ENCODE measurements at regions not wholly inside any gene's neighbourhood (a gene's known extent, or its start where the extent isn't known, plus 50 kb on each side); places are given as distances from the start of the nearest gene placed in this dataset.

DNA sequence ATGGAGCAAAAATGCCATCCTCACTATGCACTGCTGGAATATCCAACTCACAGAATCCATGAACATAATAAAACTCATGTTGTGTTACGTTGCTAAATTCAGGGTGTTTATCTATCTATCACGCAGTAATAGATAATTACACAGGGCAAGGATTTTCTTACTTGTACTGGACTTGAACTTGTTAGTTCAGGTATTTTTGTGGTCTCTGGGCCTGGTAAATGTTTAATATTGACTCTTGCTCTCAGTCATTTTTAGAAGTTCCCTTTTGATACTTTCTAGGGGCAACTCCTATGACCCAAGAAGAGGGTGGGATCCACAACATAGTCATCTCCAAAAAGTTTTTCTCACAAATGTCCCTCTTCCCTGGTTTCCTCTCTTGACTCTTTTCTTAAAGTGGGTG is 522.4 kb upstream of the IGFBP7 start:
- H3K4me3 ChIP-seq (ENCODE audit: low read depth in 2 of 2, low read length in 1 of 2) = no peak overlapping the region
- DNase-seq = no peak
- H3K9me2 ChIP-seq = no peaks in the 10 kb centered on the region
- H3K4me1 ChIP-seq (ENCODE audit: control insufficient read depth in 1 of 2, insufficient read depth in 2 of 2, low read depth in 1 of 2, low read length in 1 of 2) = no peaks in the 10 kb centered on the region
- no peak overlapping the region for H3K27ac ChIP-seq (ENCODE audit: low read depth in 2 of 2, low read length in 1 of 2)
- POLR2A ChIA-PET = no interaction called here
- TF ChIP-seq RXRA (IDR thresholded peaks at IDR 0.05; ENCODE audit: borderline replicate concordance, low read depth) (no peak), MEF2A (IDR thresholded peaks at IDR 0.05; ENCODE audit: borderline replicate concordance, low read depth) (no peak), TCF12 (IDR thresholded peaks at IDR 0.05) (no peak), NRF1 (IDR thresholded peaks at IDR 0.05; ENCODE audit: low read depth, low read length) (no peak), RFX5 (IDR thresholded peaks at IDR 0.05; ENCODE audit: low read length) (no peak), TAF1 (IDR thresholded peaks at IDR 0.05; ENCODE audit: borderline replicate concordance, low read depth, low read length) (no peak), YY1 (IDR thresholded peaks at IDR 0.05; ENCODE audit: low read depth) (no peak), RAD21 (IDR thresholded peaks at IDR 0.05; ENCODE audit: low read length) (no peak), JUND (IDR thresholded peaks at IDR 0.05) (no peak), ELF1 (IDR thresholded peaks at IDR 0.05) (no peak)
- TF ChIP-seq, protein P1, sequence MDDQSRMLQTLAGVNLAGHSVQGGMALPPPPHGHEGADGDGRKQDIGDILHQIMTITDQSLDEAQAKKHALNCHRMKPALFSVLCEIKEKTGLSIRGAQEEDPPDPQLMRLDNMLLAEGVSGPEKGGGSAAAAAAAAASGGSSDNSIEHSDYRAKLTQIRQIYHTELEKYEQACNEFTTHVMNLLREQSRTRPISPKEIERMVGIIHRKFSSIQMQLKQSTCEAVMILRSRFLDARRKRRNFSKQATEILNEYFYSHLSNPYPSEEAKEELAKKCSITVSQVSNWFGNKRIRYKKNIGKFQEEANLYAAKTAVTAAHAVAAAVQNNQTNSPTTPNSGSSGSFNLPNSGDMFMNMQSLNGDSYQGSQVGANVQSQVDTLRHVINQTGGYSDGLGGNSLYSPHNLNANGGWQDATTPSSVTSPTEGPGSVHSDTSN (IDR thresholded peaks at IDR 0.05) = no peak
- CTCF ChIA-PET = no interaction called here
- WGBS (ENCODE audit: low lambda C conversion rate) = 45% methylated on average over 2 of the region's 2 CpGs
- no peaks in the 10 kb centered on the region for H3K36me3 ChIP-seq (replicated peaks in 1 of 2; ENCODE audit: control insufficient read depth in 1 of 2, insufficient read depth in 2 of 2, low read length in 1 of 2)
- no peaks in the 10 kb centered on the region for H3F3A ChIP-seq (replicated peaks; ENCODE audit: insufficient read depth)
- no peaks in the 10 kb centered on the region for H3K9me3 ChIP-seq
- no peaks in the 10 kb centered on the region for H4K20me1 ChIP-seq (ENCODE audit: insufficient read depth)
- no peaks in the 10 kb centered on the region for H3K79me2 ChIP-seq (ENCODE audit: insufficient read depth)
- no peak overlapping the region for H2AFZ ChIP-seq (ENCODE audit: low read depth)
- no peak overlapping the region for H3K9ac ChIP-seq
- no peaks in the 10 kb centered on the region for H3K27me3 ChIP-seq (ENCODE audit: insufficient read depth)
- no peak overlapping the region for H3K4me2 ChIP-seq

DNA sequence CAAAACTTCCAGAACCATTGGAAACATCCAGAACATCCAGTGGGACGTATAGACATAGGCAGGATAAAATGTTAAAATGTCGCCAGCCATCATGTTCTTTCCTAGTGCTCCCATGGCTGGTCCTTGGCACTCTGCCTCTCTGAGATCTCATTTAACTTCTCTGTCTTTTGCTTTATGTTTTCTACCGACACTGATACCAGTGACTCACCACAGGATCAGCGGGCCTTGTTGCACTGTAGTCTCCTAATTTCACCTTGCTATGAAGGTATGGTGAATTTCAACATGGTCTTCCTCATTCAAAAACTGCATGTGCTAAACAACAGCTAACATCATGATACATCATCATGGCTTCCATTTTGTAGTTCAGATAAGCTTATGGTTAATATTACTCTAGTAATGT is 521.0 kb upstream of the IGFBP7 start:
- H3K4me1 ChIP-seq (ENCODE audit: control insufficient read depth in 1 of 2, insufficient read depth in 2 of 2, low read depth in 1 of 2, low read length in 1 of 2) = no peaks in the 10 kb centered on the region
- WGBS (ENCODE audit: low lambda C conversion rate) = 35% methylated on average over 4 of the region's 4 CpGs

More for the DNA sequence above, 521.0 kb upstream of the IGFBP7 start:
- TF ChIP-seq GATA2 (CRISPR knock-in tag; IDR thresholded peaks at IDR 0.05) = no peak
- no peak for TF ChIP-seq RCOR1 (IDR thresholded peaks at IDR 0.05; ENCODE audit: low read length)
- no peak for TF ChIP-seq TCF12 (IDR thresholded peaks at IDR 0.05)
- no peak for TF ChIP-seq GABPA (IDR thresholded peaks at IDR 0.05; ENCODE audit: low read depth)
- TF ChIP-seq EZH2phosphoT487 (IDR thresholded peaks at IDR 0.05; ENCODE audit: borderline replicate concordance, low read depth) = no peak
- TF ChIP-seq, protein P2, sequence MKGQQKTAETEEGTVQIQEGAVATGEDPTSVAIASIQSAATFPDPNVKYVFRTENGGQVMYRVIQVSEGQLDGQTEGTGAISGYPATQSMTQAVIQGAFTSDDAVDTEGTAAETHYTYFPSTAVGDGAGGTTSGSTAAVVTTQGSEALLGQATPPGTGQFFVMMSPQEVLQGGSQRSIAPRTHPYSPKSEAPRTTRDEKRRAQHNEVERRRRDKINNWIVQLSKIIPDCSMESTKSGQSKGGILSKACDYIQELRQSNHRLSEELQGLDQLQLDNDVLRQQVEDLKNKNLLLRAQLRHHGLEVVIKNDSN (IDR thresholded peaks at IDR 0.05; ENCODE audit: borderline replicate concordance, low read depth) = no peak
- no peak overlapping the region for H3K4me3 ChIP-seq (ENCODE audit: low read depth in 2 of 2, low read length in 1 of 2)
- no peaks in the 10 kb centered on the region for H3F3A ChIP-seq (replicated peaks; ENCODE audit: insufficient read depth)
- no peaks in the 10 kb centered on the region for H3K9me2 ChIP-seq
- ChIA-PET CTCF (no interaction called here), POLR2A (no interaction called here)
- DNase-seq = no peak
- H3K9me3 ChIP-seq = no peaks in the 10 kb centered on the region
- H3K36me3 ChIP-seq (replicated peaks in 1 of 2; ENCODE audit: control insufficient read depth in 1 of 2, insufficient read depth in 2 of 2, low read length in 1 of 2) = no peaks in the 10 kb centered on the region
- no peaks in the 10 kb centered on the region for H3K27me3 ChIP-seq (ENCODE audit: insufficient read depth)
- H4K20me1 ChIP-seq (ENCODE audit: insufficient read depth) = no peaks in the 10 kb centered on the region
- H3K4me2 ChIP-seq = no peak overlapping the region
- H2AFZ ChIP-seq (ENCODE audit: low read depth) = no peak overlapping the region
- H3K79me2 ChIP-seq (ENCODE audit: insufficient read depth) = no peaks in the 10 kb centered on the region
- H3K9ac ChIP-seq = no peak overlapping the region
- H3K27ac ChIP-seq (ENCODE audit: low read depth in 2 of 2, low read length in 1 of 2) = no peak overlapping the region

Data from SK-N-SH (cell line).